DND-41 (cell line): ENCODE measurements at regions not wholly inside any gene's neighbourhood (a gene's known extent, or its start where the extent isn't known, plus 50 kb on each side); places are given as distances from the start of the nearest gene placed in this dataset.

Source experiments
- ATAC-seq: fragments of 200-7000 bp; cut with Tn5 transposase; 3 replicates; pipeline ENCODE4 v1.9.1; 2021; ENCODE audit warnings: low read depth; ENCODE audit not compliant: insufficient read depth
- DNase-seq: peaks from one replicate; pipeline ENCODE4 v3.0.0-alpha.2; 2020
- H2AFZ ChIP-seq: 2 replicates; pipeline ENCODE4 v1.6.0; 2012; ENCODE audit warnings: low read depth, low read length
- H3K27ac ChIP-seq: 2 replicates; pipeline ENCODE4 v1.5.1; 2012; ENCODE audit warnings: low read length, inconsistent platforms
- H3K27me3 ChIP-seq: fragments of 200-600 bp; sonication (generic); 2 replicates; pipeline ENCODE4 v1.6.0; 2012; ENCODE audit warnings: low read length, mild to moderate bottlenecking, inconsistent platforms; ENCODE audit not compliant: insufficient read depth, poor library complexity
- H3K36me3 ChIP-seq: 2 replicates; pipeline ENCODE4 v1.5.1; 2012; ENCODE audit warnings: low read length, inconsistent platforms; ENCODE audit not compliant: insufficient read depth
- H3K4me1 ChIP-seq: 2 replicates; pipeline ENCODE4 v1.5.1; 2012; ENCODE audit warnings: mild to moderate bottlenecking, low read length; ENCODE audit not compliant: insufficient read depth
- H3K4me2 ChIP-seq: 2 replicates; pipeline ENCODE4 v1.6.0; 2012; ENCODE audit warnings: mild to moderate bottlenecking, moderate library complexity, low read length, inconsistent platforms; ENCODE audit not compliant: insufficient read depth
- H3K4me3 ChIP-seq, 2 experiments: fragments of 200-600 bp in 1 of 2; shearing (Covaris generic) in 1 of 2; 2 replicates each; pipeline ENCODE4 v1.5.1; 2012 to 2016; ENCODE audit warnings: inconsistent platforms in 2 of 2, low read length in 2 of 2, mild to moderate bottlenecking in 2 of 2, low read depth in 1 of 2, moderate library complexity in 1 of 2
- H3K79me2 ChIP-seq: 2 replicates; pipeline ENCODE4 v1.6.0; 2012; ENCODE audit warnings: low read length, inconsistent platforms; ENCODE audit not compliant: insufficient read depth
- H3K9ac ChIP-seq: 2 replicates; pipeline ENCODE4 v1.6.0; 2012; ENCODE audit warnings: low read depth, mild to moderate bottlenecking, inconsistent platforms, low read length, moderate library complexity
- H3K9me3 ChIP-seq: 2 replicates; pipeline ENCODE4 v1.5.1; 2012; ENCODE audit warnings: low read length, moderate library complexity, mild to moderate bottlenecking, inconsistent platforms; ENCODE audit not compliant: insufficient read depth, severe bottlenecking
- H4K20me1 ChIP-seq: 2 replicates; pipeline ENCODE4 v1.6.0; 2012; ENCODE audit warnings: low read length; ENCODE audit not compliant: insufficient read depth
- CTCF ChIP-seq: IDR thresholded peaks from 2 replicates; pipeline ENCODE4 v1.5.1; 2012; ENCODE audit warnings: borderline replicate concordance, low read length, moderate library complexity, mild to moderate bottlenecking; ENCODE audit not compliant: poor library complexity, severe bottlenecking; ENCODE audit errors: extremely low read depth
- EZH2 ChIP-seq: IDR thresholded peaks from 3 replicates; pipeline ENCODE4 v1.6.1; 2012; ENCODE audit warnings: borderline replicate concordance, low read depth, mild to moderate bottlenecking, moderate library complexity, low read length, inconsistent platforms; ENCODE audit not compliant: severe bottlenecking

- H3K4me1 ChIP-seq = no peaks in the 10 kb centered on the region
- no peak overlapping the region for H2AFZ ChIP-seq
- ATAC-seq = no peak
- no peak overlapping the region for H3K4me3 ChIP-seq
- H3K4me2 ChIP-seq = no peak overlapping the region
- H3K27me3 ChIP-seq = no peaks in the 10 kb centered on the region
- no peaks in the 10 kb centered on the region for H3K36me3 ChIP-seq
- no peak for TF ChIP-seq EZH2
- no peak for TF ChIP-seq CTCF
- DNase-seq = no peak
- H3K9me3 ChIP-seq = no peaks in the 10 kb centered on the region
- H4K20me1 ChIP-seq = no peaks in the 10 kb centered on the region
- no peaks in the 10 kb centered on the region for H3K79me2 ChIP-seq
- no peak overlapping the region for H3K27ac ChIP-seq
- no peak overlapping the region for H3K9ac ChIP-seq
Measured at GRCh38 chr16:64013856-64014255, 1108.0 kb downstream of the CDH11 start.

- H3K9ac ChIP-seq = no peak overlapping the region
- no peaks in the 10 kb centered on the region for H3K4me1 ChIP-seq
- H3K79me2 ChIP-seq = no peaks in the 10 kb centered on the region
- no peak overlapping the region for H3K27ac ChIP-seq
- no peak overlapping the region for H2AFZ ChIP-seq
- H4K20me1 ChIP-seq = no peaks in the 10 kb centered on the region
- no peaks in the 10 kb centered on the region for H3K36me3 ChIP-seq
- H3K27me3 ChIP-seq = no peaks in the 10 kb centered on the region
- no peak overlapping the region for H3K4me2 ChIP-seq
- no peak for TF ChIP-seq CTCF
- no peak for TF ChIP-seq EZH2
- ATAC-seq (no peak), DNase-seq (no peak)
- H3K9me3 ChIP-seq = no peaks in the 10 kb centered on the region
- no peak overlapping the region for H3K4me3 ChIP-seq
Measured at GRCh38 chr16:64012166-64012565, 1109.7 kb downstream of the CDH11 start.

GRCh38 chr16:64011650-64012049 lies 1110.2 kb downstream of the CDH11 start:
- no peak for DNase-seq
- no peaks in the 10 kb centered on the region for H3K9me3 ChIP-seq
- H3K4me3 ChIP-seq = no peak overlapping the region
- no peaks in the 10 kb centered on the region for H3K79me2 ChIP-seq
- H4K20me1 ChIP-seq = no peaks in the 10 kb centered on the region
- no peak for TF ChIP-seq EZH2
- no peak for TF ChIP-seq CTCF
- no peaks in the 10 kb centered on the region for H3K4me1 ChIP-seq
- no peak for ATAC-seq
- no peak overlapping the region for H3K4me2 ChIP-seq
- H3K27me3 ChIP-seq = no peaks in the 10 kb centered on the region
- H3K36me3 ChIP-seq = no peaks in the 10 kb centered on the region
- H2AFZ ChIP-seq = no peak overlapping the region
- no peak overlapping the region for H3K27ac ChIP-seq
- H3K9ac ChIP-seq = no peak overlapping the region

GRCh38 chr16:64008131-64008530 lies 1113.7 kb downstream of the CDH11 start:
- no peaks in the 10 kb centered on the region for H4K20me1 ChIP-seq
- no peak overlapping the region for H2AFZ ChIP-seq
- no peaks in the 10 kb centered on the region for H3K27me3 ChIP-seq
- DNase-seq (no peak), ATAC-seq (no peak)
- TF ChIP-seq EZH2 = no peak
- TF ChIP-seq CTCF = no peak
- H3K4me3 ChIP-seq = no peak overlapping the region
- H3K36me3 ChIP-seq = no peaks in the 10 kb centered on the region
- H3K27ac ChIP-seq = no peak overlapping the region
- H3K4me2 ChIP-seq = no peak overlapping the region
- no peaks in the 10 kb centered on the region for H3K79me2 ChIP-seq
- H3K4me1 ChIP-seq = no peaks in the 10 kb centered on the region
- no peak overlapping the region for H3K9ac ChIP-seq
- no peaks in the 10 kb centered on the region for H3K9me3 ChIP-seq
